ENCODE measurements at regions not wholly inside any gene's neighbourhood (a gene's known extent, or its start where the extent isn't known, plus 50 kb on each side); places are given as distances from the start of the nearest gene placed in this dataset.

DNA sequence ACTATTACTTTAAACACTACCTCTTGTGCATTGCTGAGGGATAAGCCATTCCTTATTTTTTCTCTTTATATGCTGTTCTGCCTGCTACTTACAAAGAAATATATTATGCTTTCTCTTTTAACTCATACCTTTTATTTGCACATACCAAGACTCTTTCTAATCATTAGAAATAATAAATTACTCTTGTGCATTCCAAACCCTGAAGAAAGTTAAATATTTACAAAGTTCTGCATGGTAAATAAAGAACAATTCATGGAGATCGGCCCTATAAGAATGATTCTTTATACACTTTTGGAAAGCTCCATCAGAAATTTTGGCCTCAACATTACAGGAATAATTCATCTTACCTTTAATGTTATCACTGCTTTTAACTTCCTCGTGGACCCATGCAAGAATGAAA is 86.7 kb upstream of the PALMD start:
- H3K36me3 Mint-ChIP-seq (ENCODE audit: unreplicated experiment), result no peaks in the 10 kb centered on the region
- no peak overlapping the region for H3K4me3 Mint-ChIP-seq (ENCODE audit: unreplicated experiment)
- peaks cover 3% of the 10 kb centered on the region for H3K9me3 Mint-ChIP-seq (ENCODE audit: unreplicated experiment)
- H3K27me3 Mint-ChIP-seq (ENCODE audit: unreplicated experiment), result no peaks in the 10 kb centered on the region
- TF ChIP-seq, protein P1, sequence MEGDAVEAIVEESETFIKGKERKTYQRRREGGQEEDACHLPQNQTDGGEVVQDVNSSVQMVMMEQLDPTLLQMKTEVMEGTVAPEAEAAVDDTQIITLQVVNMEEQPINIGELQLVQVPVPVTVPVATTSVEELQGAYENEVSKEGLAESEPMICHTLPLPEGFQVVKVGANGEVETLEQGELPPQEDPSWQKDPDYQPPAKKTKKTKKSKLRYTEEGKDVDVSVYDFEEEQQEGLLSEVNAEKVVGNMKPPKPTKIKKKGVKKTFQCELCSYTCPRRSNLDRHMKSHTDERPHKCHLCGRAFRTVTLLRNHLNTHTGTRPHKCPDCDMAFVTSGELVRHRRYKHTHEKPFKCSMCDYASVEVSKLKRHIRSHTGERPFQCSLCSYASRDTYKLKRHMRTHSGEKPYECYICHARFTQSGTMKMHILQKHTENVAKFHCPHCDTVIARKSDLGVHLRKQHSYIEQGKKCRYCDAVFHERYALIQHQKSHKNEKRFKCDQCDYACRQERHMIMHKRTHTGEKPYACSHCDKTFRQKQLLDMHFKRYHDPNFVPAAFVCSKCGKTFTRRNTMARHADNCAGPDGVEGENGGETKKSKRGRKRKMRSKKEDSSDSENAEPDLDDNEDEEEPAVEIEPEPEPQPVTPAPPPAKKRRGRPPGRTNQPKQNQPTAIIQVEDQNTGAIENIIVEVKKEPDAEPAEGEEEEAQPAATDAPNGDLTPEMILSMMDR (IDR thresholded peaks at IDR 0.05), result no peak
- no peak overlapping the region for H3K27ac Mint-ChIP-seq (ENCODE audit: unreplicated experiment)
- no peak for DNase-seq (ENCODE audit: extremely low spot score, unreplicated experiment)
- peaks cover 5% of the 10 kb centered on the region for H3K4me1 Mint-ChIP-seq (ENCODE audit: unreplicated experiment)

DNA sequence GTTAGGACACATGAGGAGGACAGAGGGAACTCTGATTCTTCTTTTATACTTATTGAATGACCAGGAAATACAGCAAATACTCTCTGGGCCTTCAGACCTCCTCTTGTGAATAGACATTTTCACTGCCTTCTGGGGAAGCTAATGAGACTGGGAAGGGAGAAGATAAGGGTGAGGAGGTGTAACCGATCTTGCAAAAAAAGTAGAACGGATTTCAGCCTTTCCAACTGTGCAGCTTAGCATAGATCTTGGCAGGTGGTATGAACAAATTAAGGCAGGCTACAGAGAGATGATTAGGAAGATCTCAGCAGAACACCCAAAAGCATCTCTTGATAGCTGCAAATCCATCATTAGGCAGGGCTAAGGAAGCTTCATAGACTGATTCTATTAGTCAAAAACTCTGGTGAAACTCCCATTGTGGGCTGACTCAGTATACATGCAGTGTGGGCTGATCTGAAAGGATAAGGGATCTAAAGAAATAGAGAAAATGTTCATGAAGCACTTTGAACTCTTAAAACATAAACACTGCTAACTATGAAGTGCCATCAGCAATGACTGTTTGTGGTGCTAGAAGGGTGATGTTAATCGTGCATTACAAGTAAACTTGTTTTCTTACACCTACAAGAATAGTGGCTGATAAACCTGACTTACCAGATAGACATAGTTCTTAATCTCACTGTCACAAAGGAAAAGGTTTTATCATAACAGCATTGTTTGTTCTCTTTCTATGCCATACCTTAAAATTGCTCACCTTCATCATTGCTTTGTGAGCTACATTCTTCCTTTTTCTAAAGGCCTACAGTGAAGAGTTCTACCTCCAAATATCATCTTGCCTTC is 85.5 kb upstream of the PALMD start:
- TF ChIP-seq, protein P1 (IDR thresholded peaks at IDR 0.05), result no peak
- no peak overlapping the region for H3K4me3 Mint-ChIP-seq (ENCODE audit: unreplicated experiment)
- H3K36me3 Mint-ChIP-seq (ENCODE audit: unreplicated experiment), result no peaks in the 10 kb centered on the region
- no peak overlapping the region for H3K27ac Mint-ChIP-seq (ENCODE audit: unreplicated experiment)
- H3K9me3 Mint-ChIP-seq (ENCODE audit: unreplicated experiment), result peaks cover 6% of the 10 kb centered on the region
- H3K27me3 Mint-ChIP-seq (ENCODE audit: unreplicated experiment), result no peaks in the 10 kb centered on the region
- DNase-seq (ENCODE audit: extremely low spot score, unreplicated experiment), result no peak
- peaks cover 5% of the 10 kb centered on the region for H3K4me1 Mint-ChIP-seq (ENCODE audit: unreplicated experiment)

DNA sequence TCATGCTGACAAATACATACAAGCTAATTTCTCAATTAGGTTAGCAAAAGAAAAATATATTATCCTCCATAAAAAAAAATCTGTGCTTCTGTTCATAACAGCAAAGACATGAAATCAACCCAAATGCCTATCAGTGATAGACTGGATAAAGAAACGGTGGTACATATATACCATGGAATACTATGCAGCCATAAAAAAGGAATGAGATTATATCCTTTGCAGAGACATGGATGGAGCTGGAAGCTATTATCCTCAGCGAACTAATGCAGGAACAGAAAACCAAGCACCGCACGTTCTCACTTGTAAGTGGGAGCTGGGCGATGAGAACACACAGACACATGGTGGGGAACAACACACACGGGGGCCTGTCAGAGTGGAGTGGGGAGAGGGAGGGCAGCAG is 84.0 kb upstream of the PALMD start:
- TF ChIP-seq, protein P1 (IDR thresholded peaks at IDR 0.05), result no peak
- Mint-ChIP-seq H3K27ac (ENCODE audit: unreplicated experiment) (no peak overlapping the region), H3K36me3 (ENCODE audit: unreplicated experiment) (no peaks in the 10 kb centered on the region), H3K27me3 (ENCODE audit: unreplicated experiment) (no peaks in the 10 kb centered on the region), H3K9me3 (ENCODE audit: unreplicated experiment) (peaks cover 6% of the 10 kb centered on the region), H3K4me1 (ENCODE audit: unreplicated experiment) (peaks cover 5% of the 10 kb centered on the region), H3K4me3 (ENCODE audit: unreplicated experiment) (no peak overlapping the region)
- DNase-seq (ENCODE audit: extremely low spot score, unreplicated experiment), result no peak

DNA sequence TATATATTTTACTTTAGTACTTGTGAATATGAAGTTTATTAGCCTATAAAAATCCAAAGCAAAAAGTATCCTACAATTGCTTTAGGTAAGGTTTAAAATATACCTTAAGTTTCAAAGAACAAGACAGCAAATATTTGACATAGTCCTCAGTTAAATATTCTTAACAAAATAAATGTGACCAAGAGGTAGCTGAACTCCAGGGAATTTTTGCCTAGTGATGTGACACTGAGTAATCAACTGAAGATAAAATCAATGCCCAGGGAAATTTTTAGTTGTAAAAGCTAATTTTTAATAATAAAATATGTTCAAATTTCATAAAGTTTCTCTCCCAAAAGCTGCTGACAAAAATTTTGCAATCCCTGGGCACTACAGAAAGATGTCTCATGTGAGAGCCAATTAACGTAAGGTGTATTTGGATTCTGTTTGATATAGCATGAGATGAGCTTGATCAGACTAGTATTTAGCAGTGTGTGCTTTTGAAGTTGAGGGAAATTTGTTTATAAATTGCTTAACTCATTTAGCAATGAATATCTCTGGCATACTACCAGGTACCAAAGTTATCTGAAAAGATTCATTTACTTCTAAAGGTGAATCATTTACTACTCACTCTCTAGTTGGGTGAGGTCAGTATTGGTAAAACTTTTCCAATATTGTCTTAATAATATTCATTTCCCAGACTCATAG is 80.2 kb upstream of the PALMD start:
- Mint-ChIP-seq H3K36me3 (ENCODE audit: unreplicated experiment) (no peaks in the 10 kb centered on the region), H3K27me3 (ENCODE audit: unreplicated experiment) (no peaks in the 10 kb centered on the region), H3K4me3 (ENCODE audit: unreplicated experiment) (no peak overlapping the region), H3K27ac (ENCODE audit: unreplicated experiment) (no peak overlapping the region), H3K9me3 (ENCODE audit: unreplicated experiment) (peaks cover 6% of the 10 kb centered on the region), H3K4me1 (ENCODE audit: unreplicated experiment) (no peaks in the 10 kb centered on the region)
- TF ChIP-seq, protein P1 (IDR thresholded peaks at IDR 0.05), result no peak
- DNase-seq (ENCODE audit: extremely low spot score, unreplicated experiment), result no peak

DNA sequence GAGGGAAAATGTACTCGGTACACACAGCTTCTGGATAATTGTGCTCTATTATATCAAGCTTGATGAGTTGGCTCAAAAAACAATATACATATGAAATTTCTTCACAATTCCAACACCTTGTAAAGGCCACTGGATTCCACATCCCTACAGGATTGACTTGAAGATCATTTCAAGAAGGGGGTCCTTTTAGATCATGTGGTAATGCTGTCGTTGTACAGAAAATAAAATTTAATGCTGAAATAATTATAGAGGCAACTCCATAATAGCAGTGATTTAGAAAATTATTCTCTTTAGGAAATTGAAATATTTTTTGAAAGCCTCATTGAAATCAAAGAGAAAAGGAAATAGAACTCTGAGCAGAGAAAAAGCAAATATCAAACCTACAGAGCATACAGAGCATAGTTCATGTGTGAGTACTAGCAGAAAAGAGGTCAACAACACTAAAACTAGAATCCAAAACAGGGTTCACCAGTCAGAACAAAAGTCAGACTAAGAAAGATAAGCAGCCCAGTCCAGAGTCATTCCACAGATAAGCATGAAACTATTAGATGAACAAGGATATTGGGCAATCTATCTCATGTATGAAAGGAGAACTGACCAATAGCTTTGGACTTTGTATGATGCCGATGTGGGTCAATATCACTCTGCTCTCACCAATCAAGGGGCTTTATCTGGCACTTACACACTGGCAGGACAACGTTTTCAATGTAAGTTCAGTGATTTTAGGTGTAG is 79.5 kb upstream of the PALMD start:
- TF ChIP-seq, protein P1 (IDR thresholded peaks at IDR 0.05), result no peak
- H3K9me3 Mint-ChIP-seq (ENCODE audit: unreplicated experiment), result peaks cover 6% of the 10 kb centered on the region
- H3K27me3 Mint-ChIP-seq (ENCODE audit: unreplicated experiment), result no peaks in the 10 kb centered on the region
- no peak overlapping the region for H3K4me3 Mint-ChIP-seq (ENCODE audit: unreplicated experiment)
- H3K36me3 Mint-ChIP-seq (ENCODE audit: unreplicated experiment), result no peaks in the 10 kb centered on the region
- H3K4me1 Mint-ChIP-seq (ENCODE audit: unreplicated experiment), result no peaks in the 10 kb centered on the region
- H3K27ac Mint-ChIP-seq (ENCODE audit: unreplicated experiment), result no peak overlapping the region
- DNase-seq (ENCODE audit: extremely low spot score, unreplicated experiment), result no peak

All from osteocyte (in vitro differentiated cells).